Lung (tissue), 11 donors: ENCODE measurements at regions not wholly inside any gene's neighbourhood (a gene's known extent, or its start where the extent isn't known, plus 50 kb on each side); places are given as distances from the start of the nearest gene placed in this dataset.

ENCODE experiments used
- ATAC-seq: fragments of 200-7000 bp; cut with Tn5 transposase; one replicate; pipeline ENCODE4 v1.9.1; 2020; ENCODE audit warnings: moderate number of reproducible peaks; ENCODE audit not compliant: insufficient read depth, low FRiP score
- DNase-seq, 3 donors: peaks; one replicate each; pipeline ENCODE4 v3.0.0-alpha.2; 2013 to 2017
- H3K27ac ChIP-seq, 2 donors: one replicate each; pipeline ENCODE4 v1.5.1; 2013; ENCODE audit warnings: mild to moderate bottlenecking in 2 of 2, moderate library complexity in 2 of 2, control low read depth in 1 of 2, inconsistent platforms in 1 of 2, low read depth in 1 of 2, low read length in 1 of 2
- H3K27me3 ChIP-seq, 3 donors: one replicate each; pipeline ENCODE4 v1.5.1; 2013; ENCODE audit warnings: low read length in 2 of 3; ENCODE audit not compliant: control insufficient read depth in 3 of 3, insufficient read depth in 3 of 3
- H3K36me3 ChIP-seq, 4 donors: one replicate each; pipeline ENCODE4 v1.5.1; 2013; ENCODE audit warnings: low read length in 4 of 4, mild to moderate bottlenecking in 1 of 4, moderate library complexity in 1 of 4; ENCODE audit not compliant: control insufficient read depth in 4 of 4, insufficient read depth in 4 of 4
- H3K4me1 ChIP-seq, 5 donors: one replicate each; pipeline ENCODE4 v1.5.1; 2013; ENCODE audit warnings: low read length in 5 of 5, mild to moderate bottlenecking in 2 of 5, moderate library complexity in 1 of 5; ENCODE audit not compliant: control insufficient read depth in 5 of 5, insufficient read depth in 5 of 5
- H3K4me3 ChIP-seq: one replicate; pipeline ENCODE4 v1.5.1; 2013; ENCODE audit warnings: mild to moderate bottlenecking, control low read depth, moderate library complexity
- H3K9ac ChIP-seq, 2 donors: one replicate each; pipeline ENCODE4 v1.5.1; 2013; ENCODE audit warnings: low read length in 2 of 2, control low read depth in 1 of 2; ENCODE audit not compliant: insufficient read depth in 1 of 2
- H3K9me3 ChIP-seq, 4 donors: one replicate each; pipeline ENCODE4 v1.5.1; 2013; ENCODE audit warnings: low read length in 3 of 4, mild to moderate bottlenecking in 1 of 4, moderate library complexity in 1 of 4; ENCODE audit not compliant: control insufficient read depth in 4 of 4, insufficient read depth in 3 of 4
- CTCF ChIP-seq: IDR thresholded peaks from 2 replicates; pipeline ENCODE4 v1.5.1; 2012; ENCODE audit warnings: mild to moderate bottlenecking; ENCODE audit errors: control extremely low read depth, extremely low read depth
- WGBS, 2 donors: extraction: QIAGEN DNeasy Blood & Tissue Kit; methylation state at CpG; one replicate each; pipeline ENCODE4 v1.1.7; 2013; 5-methylcytosine and 5-hydroxymethylcytosine counted together
- donor health status: control.
- donor health status: control.
- donor health status: Bipolar disorder and iron deficiency.
- donor health status: healthy.
- donor health status: DM: yes; HTN: yes; CAD: no.

- ATAC-seq (no peak), DNase-seq (peak in 2 of 3 donors; percentile 70 to 78)
- 0 to 1% methylated on average over 2 of the region's 2 CpGs for WGBS, 2 donors
- Histone ChIP-seq H3K9ac (no peak overlapping the region), H3K36me3 (no peaks in the 10 kb centered on the region), H3K27me3 (no peaks in the 10 kb centered on the region), H3K9me3 (no peaks in the 10 kb centered on the region), H3K27ac (no peak overlapping the region), H3K4me3 (no peak overlapping the region), H3K4me1 (no peaks in the 10 kb centered on the region)
- peak; percentile 19 for TF ChIP-seq CTCF
Measured at GRCh38 chr5:91499943-91500531, 116.9 kb upstream of the ARRDC3 start.

- Histone ChIP-seq H3K27me3 (no peaks in the 10 kb centered on the region), H3K9ac (no peak overlapping the region), H3K4me3 (no peak overlapping the region), H3K9me3 (no peaks in the 10 kb centered on the region), H3K36me3 (no peaks in the 10 kb centered on the region), H3K4me1 (no peaks in the 10 kb centered on the region), H3K27ac (no peak overlapping the region)
- no peak for DNase-seq
- no peak for ATAC-seq
- TF ChIP-seq CTCF, result no peak
- WGBS, 2 donors, result 86 to 90% methylated on average over 2 of the region's 2 CpGs
Measured at GRCh38 chr5:91495699-91496098, 112.6 kb upstream of the ARRDC3 start.

- ATAC-seq (no peak), DNase-seq (no peak)
- H3K27me3 ChIP-seq, result no peaks in the 10 kb centered on the region
- no peak for TF ChIP-seq CTCF
- H3K4me3 ChIP-seq, result no peak overlapping the region
- no peaks in the 10 kb centered on the region for H3K36me3 ChIP-seq
- WGBS, 2 donors, result 50 to 68% methylated on average over 4 of the region's 4 CpGs
- H3K27ac ChIP-seq, result no peak overlapping the region
- no peaks in the 10 kb centered on the region for H3K4me1 ChIP-seq
- H3K9me3 ChIP-seq, result no peaks in the 10 kb centered on the region
- no peak overlapping the region for H3K9ac ChIP-seq
Measured at GRCh38 chr5:91494447-91494996, 111.4 kb upstream of the ARRDC3 start.

- Histone ChIP-seq H3K4me3 (no peak overlapping the region), H3K27ac (no peak overlapping the region), H3K36me3 (no peaks in the 10 kb centered on the region), H3K4me1 (no peaks in the 10 kb centered on the region), H3K9ac (no peak overlapping the region), H3K9me3 (no peaks in the 10 kb centered on the region), H3K27me3 (no peaks in the 10 kb centered on the region)
- TF ChIP-seq CTCF, result no peak
- DNase-seq (no peak), ATAC-seq (no peak)
- WGBS, 2 donors, result 45 to 47% methylated on average over 1 of the region's 1 CpG
Measured at GRCh38 chr5:91493086-91493485, 110.0 kb upstream of the ARRDC3 start.
